ENCODE measurements at regions not wholly inside any gene's neighbourhood (a gene's known extent, or its start where the extent isn't known, plus 50 kb on each side); places are given as distances from the start of the nearest gene placed in this dataset.

GRCh38 chr6:156513504-156513903, 263.7 kb upstream of the ARID1B start:
- Mint-ChIP-seq H3K36me3 (ENCODE audit: low read depth, unreplicated experiment) (no peaks in the 10 kb centered on the region), H3K27ac (ENCODE audit: unreplicated experiment) (no peak overlapping the region), H3K4me3 (ENCODE audit: unreplicated experiment) (no peak overlapping the region), H3K27me3 (ENCODE audit: unreplicated experiment) (peaks cover 2% of the 10 kb centered on the region), H3K9me3 (ENCODE audit: unreplicated experiment) (no peaks in the 10 kb centered on the region), H3K4me1 (ENCODE audit: unreplicated experiment) (peaks cover 21% of the 10 kb centered on the region)
- TF ChIP-seq CTCF (IDR thresholded peaks at IDR 0.05; ENCODE audit: unreplicated experiment), result no peak
- DNase-seq (ENCODE audit: low spot score), result no peak

- Mint-ChIP-seq H3K36me3 (ENCODE audit: low read depth, unreplicated experiment) (no peaks in the 10 kb centered on the region), H3K27ac (ENCODE audit: unreplicated experiment) (no peak overlapping the region), H3K4me3 (ENCODE audit: unreplicated experiment) (no peak overlapping the region), H3K4me1 (ENCODE audit: unreplicated experiment) (peaks cover 6% of the 10 kb centered on the region), H3K9me3 (ENCODE audit: unreplicated experiment) (peaks cover 4% of the 10 kb centered on the region), H3K27me3 (ENCODE audit: unreplicated experiment) (peaks cover 5% of the 10 kb centered on the region)
- DNase-seq (ENCODE audit: low spot score), result no peak
- no peak for TF ChIP-seq CTCF (IDR thresholded peaks at IDR 0.05; ENCODE audit: unreplicated experiment)
Measured at GRCh38 chr6:156511570-156511969, 265.6 kb upstream of the ARID1B start.

- Mint-ChIP-seq H3K4me3 (ENCODE audit: unreplicated experiment) (no peak overlapping the region), H3K27me3 (ENCODE audit: unreplicated experiment) (peaks cover 5% of the 10 kb centered on the region), H3K9me3 (ENCODE audit: unreplicated experiment) (peaks cover 4% of the 10 kb centered on the region), H3K27ac (ENCODE audit: unreplicated experiment) (no peak overlapping the region), H3K4me1 (ENCODE audit: unreplicated experiment) (peaks cover 6% of the 10 kb centered on the region), H3K36me3 (ENCODE audit: low read depth, unreplicated experiment) (no peaks in the 10 kb centered on the region)
- DNase-seq (ENCODE audit: low spot score), result no peak
- TF ChIP-seq CTCF (IDR thresholded peaks at IDR 0.05; ENCODE audit: unreplicated experiment), result no peak
Measured at GRCh38 chr6:156511051-156511450, 266.1 kb upstream of the ARID1B start.

GRCh38 chr6:156510242-156510641, 266.9 kb upstream of the ARID1B start:
- H3K36me3 Mint-ChIP-seq (ENCODE audit: low read depth, unreplicated experiment), result no peaks in the 10 kb centered on the region
- H3K27ac Mint-ChIP-seq (ENCODE audit: unreplicated experiment), result no peak overlapping the region
- DNase-seq (ENCODE audit: low spot score), result no peak
- H3K9me3 Mint-ChIP-seq (ENCODE audit: unreplicated experiment), result peaks cover 4% of the 10 kb centered on the region
- TF ChIP-seq CTCF (IDR thresholded peaks at IDR 0.05; ENCODE audit: unreplicated experiment), result no peak
- H3K27me3 Mint-ChIP-seq (ENCODE audit: unreplicated experiment), result peaks cover 5% of the 10 kb centered on the region
- peaks cover 5% of the 10 kb centered on the region for H3K4me1 Mint-ChIP-seq (ENCODE audit: unreplicated experiment)
- no peak overlapping the region for H3K4me3 Mint-ChIP-seq (ENCODE audit: unreplicated experiment)

GRCh38 chr6:156509496-156509895, 267.7 kb upstream of the ARID1B start:
- Mint-ChIP-seq H3K36me3 (ENCODE audit: low read depth, unreplicated experiment) (no peaks in the 10 kb centered on the region), H3K27me3 (ENCODE audit: unreplicated experiment) (peaks cover 5% of the 10 kb centered on the region), H3K27ac (ENCODE audit: unreplicated experiment) (no peak overlapping the region), H3K9me3 (ENCODE audit: unreplicated experiment) (peaks cover 4% of the 10 kb centered on the region), H3K4me3 (ENCODE audit: unreplicated experiment) (no peak overlapping the region), H3K4me1 (ENCODE audit: unreplicated experiment) (no peaks in the 10 kb centered on the region)
- no peak for TF ChIP-seq CTCF (IDR thresholded peaks at IDR 0.05; ENCODE audit: unreplicated experiment)
- no peak for DNase-seq (ENCODE audit: low spot score)

Data from endothelial cell (in vitro differentiated cells).